HCEC 1CT (cell line): ENCODE measurements at regions not wholly inside any gene's neighbourhood (a gene's known extent, or its start where the extent isn't known, plus 50 kb on each side); places are given as distances from the start of the nearest gene placed in this dataset.

Experiments used
- DNase-seq: peaks from one replicate; pipeline ENCODE4 v3.0.0-alpha.2; 2017

GRCh38 chr3:146830231-146830630, 225.1 kb upstream of the PLSCR5 start:
- no peak for DNase-seq

GRCh38 chr3:146827836-146828235, 222.7 kb upstream of the PLSCR5 start:
- DNase-seq = no peak

DNA sequence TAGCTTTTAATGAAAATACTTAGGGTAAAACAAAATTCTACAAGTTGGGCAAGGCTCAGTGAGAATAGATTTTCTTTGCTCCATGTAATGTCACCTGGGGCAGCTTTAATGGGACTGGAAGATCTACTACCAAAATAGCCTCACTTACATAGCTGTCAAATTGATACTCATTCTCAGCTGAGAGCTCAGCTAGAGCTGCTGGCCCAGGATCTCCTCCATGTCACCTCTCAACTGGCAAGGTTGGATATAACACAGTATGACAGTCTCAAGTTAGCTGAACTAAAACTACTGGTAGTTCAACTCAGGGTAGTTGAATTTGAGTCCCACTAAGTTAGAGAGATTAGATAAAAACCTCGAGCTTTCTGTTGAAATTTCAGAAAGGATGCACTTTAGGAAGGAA, 218.5 kb upstream of the PLSCR5 start:
- no peak for DNase-seq

DNA sequence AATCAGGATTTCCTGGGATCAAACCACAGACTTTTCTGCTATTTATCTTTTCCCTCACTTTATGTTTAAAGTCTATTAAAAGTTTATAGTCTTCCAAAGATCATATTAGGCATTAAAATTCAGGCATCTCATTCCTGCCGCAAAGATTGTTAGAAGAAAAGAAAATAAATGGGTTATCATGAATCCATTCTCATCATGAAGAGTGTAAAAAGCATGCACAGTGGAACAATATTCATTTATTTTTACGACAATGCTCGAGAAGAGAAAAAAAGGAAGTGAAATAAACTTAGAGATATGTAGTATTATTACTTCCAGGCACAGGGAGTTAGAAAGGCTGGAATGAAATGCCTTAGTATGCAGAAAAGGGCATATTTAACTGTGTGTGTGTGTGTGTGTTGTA, 213.7 kb upstream of the PLSCR5 start:
- no peak for DNase-seq

- no peak for DNase-seq
Measured at GRCh38 chr3:146818301-146818700, 213.2 kb upstream of the PLSCR5 start.

DNA sequence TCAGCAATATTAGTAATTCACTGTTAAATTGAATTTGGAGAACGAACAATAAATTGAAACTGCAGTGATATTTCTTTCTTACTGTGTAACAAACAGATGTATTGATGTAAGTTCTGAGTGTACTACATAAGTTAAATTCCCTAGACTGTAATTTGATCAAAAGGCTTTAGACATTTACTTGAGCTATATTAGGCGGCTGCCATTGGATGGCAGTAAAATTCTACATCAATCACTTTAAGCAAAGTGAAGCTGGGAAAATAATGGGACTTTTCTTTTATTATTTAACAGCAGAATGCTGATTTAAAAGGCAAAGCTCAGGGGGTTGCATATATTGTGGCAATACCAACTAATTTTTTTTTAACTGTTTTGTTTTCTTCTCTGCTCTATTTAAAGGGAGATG, 212.6 kb upstream of the PLSCR5 start:
- peak; percentile 64 for DNase-seq

DNA sequence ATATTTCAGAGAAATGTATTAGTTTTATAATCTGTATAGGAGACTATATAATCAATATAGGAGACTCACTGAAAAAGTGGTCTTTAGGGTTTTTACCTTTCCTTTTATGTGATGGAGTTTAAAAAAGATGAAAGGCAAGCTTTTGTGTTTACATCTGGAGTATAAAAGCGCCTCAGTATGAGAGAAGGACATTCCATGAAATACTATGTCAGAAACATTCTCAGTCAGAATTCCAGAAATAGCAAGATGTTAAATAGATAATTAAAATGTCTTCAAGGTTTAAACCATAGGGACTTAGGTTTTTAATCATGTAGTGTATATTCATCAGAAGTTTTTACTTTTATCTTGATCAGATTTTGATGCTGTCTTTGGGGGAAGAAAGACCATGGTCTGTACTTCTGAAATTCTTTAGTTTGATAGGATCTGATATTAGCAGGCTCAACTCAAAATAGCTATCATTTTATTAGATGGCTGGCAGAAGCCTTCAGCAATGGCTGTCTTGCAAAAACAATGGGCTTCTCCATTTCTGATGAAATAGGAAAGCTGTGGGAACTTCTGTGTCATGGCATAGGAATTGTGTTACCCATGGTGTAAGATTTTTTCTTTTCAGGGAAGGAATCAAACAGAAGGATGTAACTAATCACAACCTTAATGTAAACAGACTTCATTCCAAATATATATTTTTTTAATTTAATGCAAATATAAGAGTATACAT, 209.6 kb upstream of the PLSCR5 start:
- peak; percentile 60 for DNase-seq

GRCh38 chr3:146813496-146813895, 208.3 kb upstream of the PLSCR5 start:
- no peak for DNase-seq

- DNase-seq = peak; percentile 67
Measured at GRCh38 chr3:146803745-146804144, 198.6 kb upstream of the PLSCR5 start.

- no peak for DNase-seq
Measured at GRCh38 chr3:146801492-146801891, 196.3 kb upstream of the PLSCR5 start.

- DNase-seq = no peak
Measured at GRCh38 chr3:146800484-146800883, 195.3 kb upstream of the PLSCR5 start.

- DNase-seq = no peak
Measured at GRCh38 chr3:146796078-146796477, 190.9 kb upstream of the PLSCR5 start.

DNA sequence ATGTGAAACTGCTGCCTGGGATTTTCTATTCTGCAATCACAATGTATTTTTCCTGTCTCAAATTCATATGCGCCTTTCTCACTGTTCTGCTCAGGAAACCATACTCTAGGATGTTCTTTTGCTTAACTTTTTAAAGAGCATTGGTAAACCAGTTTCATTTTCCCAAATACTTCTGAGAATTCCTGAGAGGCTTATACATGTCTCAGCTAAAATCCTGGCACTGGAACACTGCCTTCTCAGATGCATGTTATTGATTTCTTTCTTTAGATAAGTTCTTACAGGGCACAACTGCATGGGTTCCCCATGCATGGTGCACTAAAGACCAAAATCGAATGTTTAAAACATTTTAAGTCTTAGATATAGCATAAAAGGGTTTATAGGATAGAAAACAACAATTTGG, 178.3 kb upstream of the PLSCR5 start:
- DNase-seq = peak; percentile 17

GRCh38 chr3:146781606-146782005, 176.5 kb upstream of the PLSCR5 start:
- peak; percentile 19 for DNase-seq

- DNase-seq = no peak
Measured at GRCh38 chr3:146781059-146781458, 175.9 kb upstream of the PLSCR5 start.

- peak; percentile 18 for DNase-seq
Measured at GRCh38 chr3:146780251-146780650, 175.1 kb upstream of the PLSCR5 start.

DNA sequence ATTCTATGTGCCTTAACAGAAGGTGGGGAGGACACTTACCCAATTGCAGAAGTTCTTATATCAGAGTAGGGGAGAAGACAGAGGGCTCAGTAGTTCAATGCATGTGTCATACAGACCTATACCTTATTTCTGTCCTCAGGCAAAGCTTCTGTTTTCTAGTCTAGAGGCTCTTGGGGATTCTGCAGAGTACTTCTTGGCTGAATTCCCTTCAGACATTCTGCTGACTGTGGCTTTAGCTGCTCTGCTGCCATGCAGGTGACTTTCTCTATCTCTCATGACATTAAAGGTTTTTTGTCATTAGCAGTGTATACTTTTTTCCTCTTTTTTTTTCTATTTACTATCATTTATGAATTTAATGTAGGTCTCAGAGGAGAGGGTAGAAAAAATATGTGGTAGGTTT, 172.8 kb upstream of the PLSCR5 start:
- DNase-seq = peak; percentile 9

GRCh38 chr3:146772211-146772743, 167.1 kb upstream of the PLSCR5 start:
- DNase-seq = no peak

DNA sequence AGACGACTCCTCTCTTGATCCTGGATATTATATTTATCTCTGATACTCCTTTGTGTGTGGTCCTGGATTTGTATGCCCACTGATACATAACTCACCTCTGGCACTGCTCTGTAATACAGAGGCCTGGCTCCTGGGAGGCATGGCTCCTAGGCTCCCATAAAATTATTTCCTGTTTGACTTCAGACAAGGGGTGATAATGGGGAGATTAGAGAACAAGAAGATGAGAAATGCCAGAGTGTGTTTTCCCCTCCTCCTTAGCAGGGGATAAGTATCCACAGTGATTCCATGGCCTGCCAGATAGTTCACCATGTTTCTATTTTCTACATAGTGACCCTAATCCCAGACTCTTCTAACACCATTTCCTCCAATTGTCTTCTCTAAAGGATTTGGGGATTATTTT, 165.7 kb upstream of the PLSCR5 start:
- no peak for DNase-seq

- no peak for DNase-seq
Measured at GRCh38 chr3:146770301-146770700, 165.2 kb upstream of the PLSCR5 start.

- DNase-seq = no peak
Measured at GRCh38 chr3:146757759-146758158, 152.6 kb upstream of the PLSCR5 start.

DNA sequence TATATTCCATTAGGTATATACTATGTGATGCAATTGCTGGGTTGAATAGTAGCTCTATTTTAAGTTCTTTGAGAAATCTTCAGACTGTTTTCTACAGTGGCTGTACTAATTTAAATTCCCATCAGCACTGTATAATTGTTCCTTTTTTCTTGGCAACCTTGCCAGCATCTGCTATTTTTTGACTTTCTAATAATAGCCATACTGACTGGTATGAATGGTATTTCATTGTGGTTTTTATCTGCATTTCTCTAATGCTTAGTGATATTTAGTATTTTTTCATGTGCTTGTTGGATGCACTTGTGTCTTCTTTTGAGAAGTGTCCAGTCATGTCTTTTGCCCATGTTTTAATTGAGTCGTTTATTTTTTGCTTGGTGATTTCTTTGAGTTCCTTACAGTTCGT, 145.1 kb upstream of the PLSCR5 start:
- peak; percentile 52 for DNase-seq

- DNase-seq = peak; percentile 76
Measured at GRCh38 chr3:146747928-146748327, 142.8 kb upstream of the PLSCR5 start.

DNA sequence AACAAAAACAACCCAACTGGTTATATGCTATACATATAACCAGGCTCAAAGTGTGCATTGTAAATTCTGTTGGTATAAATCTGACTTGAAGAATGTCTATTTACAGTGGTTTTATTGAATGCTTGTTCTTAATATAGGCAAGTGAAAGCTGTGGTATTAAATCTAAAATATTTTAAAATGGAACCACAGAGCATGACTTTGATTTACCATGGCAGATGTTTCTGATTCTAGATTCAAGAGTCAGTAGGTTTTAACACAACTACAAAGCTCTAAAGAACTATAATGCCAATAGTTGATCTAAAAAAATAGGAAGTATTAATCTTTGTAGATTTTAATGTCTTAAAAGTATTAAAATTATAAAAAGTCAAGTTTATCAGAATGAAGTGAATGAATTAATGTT, 141.9 kb upstream of the PLSCR5 start:
- no peak for DNase-seq

DNA sequence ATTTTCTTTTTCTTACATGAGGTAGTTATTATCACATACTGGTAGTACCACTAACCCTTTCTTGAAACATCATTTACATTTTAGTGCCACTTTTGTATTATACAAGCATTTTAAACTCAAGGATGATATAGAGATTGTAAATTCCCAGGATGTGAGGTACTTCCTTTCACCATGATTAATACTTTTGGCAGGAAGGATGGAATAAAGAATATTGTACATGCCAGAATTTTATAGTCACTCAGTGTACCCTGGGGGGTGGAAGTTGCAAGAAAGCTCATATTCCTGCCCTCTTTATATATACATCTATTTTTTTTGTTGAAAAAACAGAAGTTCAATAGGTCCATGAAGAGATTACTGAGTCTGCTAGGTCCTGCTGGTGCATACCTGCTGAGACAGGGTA, 141.0 kb upstream of the PLSCR5 start:
- peak; percentile 79 for DNase-seq
